ENCODE measurements at regions not wholly inside any gene's neighbourhood (a gene's known extent, or its start where the extent isn't known, plus 50 kb on each side); places are given as distances from the start of the nearest gene placed in this dataset.

- TF ChIP-seq CTCF (IDR thresholded peaks at IDR 0.05) (no peak), EZH2 (IDR thresholded peaks at IDR 0.05) (no peak)
Observed at GRCh38 chr7:153642989-153643388, 409.2 kb upstream of the DPP6 start.

Measured in neural progenitor cell (in vitro differentiated cells).